Adrenal gland (tissue), 9 donors: ENCODE measurements at regions not wholly inside any gene's neighbourhood (a gene's known extent, or its start where the extent isn't known, plus 50 kb on each side); places are given as distances from the start of the nearest gene placed in this dataset.

ENCODE experiments used
- DNase-seq, 7 donors: peaks; one replicate each; pipeline ENCODE4 v3.0.0-alpha.2; 2019 to 2020
- H3K27ac ChIP-seq, 5 donors: fragments of 200-600 bp; sonication (generic) in 4 of 5; 1 replicate in 3 of 5; 2 replicates in 2 of 5; pipeline versions ENCODE4 v1.5.1 to v1.8.0; 2016 to 2020; ENCODE audit warnings: mild to moderate bottlenecking in 1 of 5
- H3K27me3 ChIP-seq: fragments of 200-600 bp; 2 replicates; pipeline ENCODE4 v1.8.0; 2021
- H3K36me3 ChIP-seq, 2 donors: fragments of 200-600 bp; replicated peaks in 1 of 2; 1 replicate in 1 of 2; 2 replicates in 1 of 2; pipeline versions ENCODE4 v1.5.1 to v1.8.0; 2018 to 2022
- H3K4me1 ChIP-seq, 2 donors: fragments of 200-600 bp; replicated peaks in 1 of 2; 1 replicate in 1 of 2; 2 replicates in 1 of 2; pipeline versions ENCODE4 v1.5.1 to v1.8.0; 2018 to 2021
- H3K4me3 ChIP-seq, 4 donors: fragments of 200-600 bp; sonication (generic) in 3 of 4; one replicate each; pipeline ENCODE4 v1.5.1; 2016 to 2018
- H3K9me3 ChIP-seq, 3 donors: fragments of 200-600 bp; sonication (generic) in 1 of 3; replicated peaks in 1 of 3; 1 replicate in 2 of 3; 2 replicates in 1 of 3; pipeline versions ENCODE4 v1.5.1 to v1.8.0; 2016 to 2021
- CTCF ChIP-seq, 6 experiments: fragments of 450-650 bp in 4 of 6; fragments of 200-600 bp in 2 of 6; sonication (generic) in 1 of 6; IDR thresholded peaks; 1 replicate in 5 of 6; 2 replicates in 1 of 6; pipeline versions ENCODE4 v1.5.1 to v1.8.0; 2016 to 2021; ENCODE audit warnings: antibody characterized with exemption in 6 of 6, mild to moderate bottlenecking in 2 of 6, moderate library complexity in 1 of 6
- POLR2A ChIP-seq, 2 donors: fragments of 450-650 bp; IDR thresholded peaks; one replicate each; pipeline ENCODE4 v1.6.1; 2017; ENCODE audit warnings: antibody characterized with exemption in 2 of 2, mild to moderate bottlenecking in 2 of 2, moderate library complexity in 1 of 2
- WGBS, 4 donors: extraction: QIAGEN DNeasy Blood & Tissue Kit in 2 of 4; methylation state at CpG; one replicate each; pipeline versions ENCODE4 v1.1.5 to v1.1.7; 2013 to 2017; 5-methylcytosine and 5-hydroxymethylcytosine counted together
- intact Hi-C, 2 donors: fragments of 100-400 bp; cut with DNase I; formaldehyde crosslinking; loops; one replicate each; pipeline versions ENCODE4 v1.14.1 to v1.15.0; 2022 to 2023
- donor health status: healthy with polysubstance abuse.
- donor health status: Bipolar disorder and iron deficiency.
- donor health status: DM: yes; HTN: yes; CAD: no.
- donor health status: DM: no; HTN: no; CAD: no.
- donor health status: DM: no; HTN: no; CAD: no.

DNA sequence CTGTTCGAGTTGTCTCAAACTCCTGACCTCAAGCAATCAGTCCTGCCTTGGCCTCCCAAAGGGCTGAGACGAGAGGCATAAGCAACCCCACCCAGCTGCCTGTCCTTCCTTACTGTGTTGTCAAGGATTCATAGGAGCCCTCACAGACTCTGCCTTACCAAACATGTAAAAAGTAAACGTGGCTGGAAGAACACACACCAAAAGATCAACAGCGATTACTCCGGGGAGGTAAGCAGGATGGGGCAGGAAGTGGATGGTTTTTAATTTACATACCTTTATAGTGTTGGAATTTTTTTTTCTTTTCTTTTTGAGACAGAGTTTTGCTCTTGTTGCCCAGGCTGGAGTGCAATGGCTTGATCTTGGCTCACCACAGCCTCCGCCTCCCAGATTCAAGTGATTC is 61.5 kb upstream of the EGLN3 start:
- no peak for DNase-seq
- TF ChIP-seq POLR2A (IDR thresholded peaks at IDR 0.05) (no peak), CTCF (IDR thresholded peaks at IDR 0.05) (no peak)
- Histone ChIP-seq H3K9me3 (no peaks in the 10 kb centered on the region), H3K27me3 (peaks cover 5% of the 10 kb centered on the region), H3K27ac (no peak overlapping the region), H3K4me1 (no peaks in the 10 kb centered on the region), H3K36me3 (no peaks in the 10 kb centered on the region), H3K4me3 (no peak overlapping the region)
- WGBS, 4 donors = 78 to 81% (median 81%) methylated on average over 6 of the region's 6 CpGs
- intact Hi-C loops = no loop called here

DNA sequence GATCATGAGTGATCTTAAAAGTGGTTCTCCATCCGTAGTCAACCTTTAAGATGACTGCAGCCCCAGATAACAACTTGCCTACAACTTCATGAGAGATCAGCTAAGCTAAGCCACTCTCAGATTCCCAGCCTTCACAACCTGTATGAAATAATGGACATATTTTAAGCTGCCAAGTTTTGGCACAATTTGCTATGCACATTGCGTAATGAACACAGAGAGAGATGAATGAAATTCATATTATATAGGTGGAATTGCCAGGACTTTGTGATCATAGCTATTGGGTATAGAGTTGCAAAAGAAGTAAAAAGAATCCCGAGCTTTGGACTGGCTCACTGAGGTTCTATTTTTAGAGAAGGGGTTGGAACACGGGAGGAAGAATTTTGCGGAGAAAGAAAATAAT is 59.1 kb upstream of the EGLN3 start:
- Histone ChIP-seq H3K27ac (no peak overlapping the region), H3K9me3 (no peaks in the 10 kb centered on the region), H3K4me3 (no peak overlapping the region), H3K27me3 (peaks cover 12% of the 10 kb centered on the region), H3K4me1 (no peaks in the 10 kb centered on the region), H3K36me3 (no peaks in the 10 kb centered on the region)
- intact Hi-C loops = no loop called here
- DNase-seq = no peak
- WGBS, 4 donors = 86 to 93% (median 92%) methylated on average over 5 of the region's 5 CpGs
- no peak for TF ChIP-seq CTCF (IDR thresholded peaks at IDR 0.05)
- TF ChIP-seq POLR2A (IDR thresholded peaks at IDR 0.05) = no peak

- peaks cover 12% of the 10 kb centered on the region for H3K27me3 ChIP-seq
- no peak overlapping the region for H3K27ac ChIP-seq
- DNase-seq = no peak
- intact Hi-C loops = no loop called here
- no peak overlapping the region for H3K4me3 ChIP-seq
- no peaks in the 10 kb centered on the region for H3K9me3 ChIP-seq
- 35 to 78% (median 44%) methylated on average over 3 of the region's 3 CpGs for WGBS, 4 donors
- no peaks in the 10 kb centered on the region for H3K36me3 ChIP-seq
- TF ChIP-seq POLR2A (IDR thresholded peaks at IDR 0.05) = no peak
- no peak for TF ChIP-seq CTCF (IDR thresholded peaks at IDR 0.05)
- no peaks in the 10 kb centered on the region for H3K4me1 ChIP-seq
These were observed 57.0 kb upstream of the EGLN3 start for GRCh38 chr14:34007902-34008301.

GRCh38 chr14:34005901-34006300 is 55.0 kb upstream of the EGLN3 start:
- Histone ChIP-seq H3K9me3 (no peaks in the 10 kb centered on the region), H3K4me3 (no peak overlapping the region), H3K36me3 (no peaks in the 10 kb centered on the region), H3K4me1 (no peaks in the 10 kb centered on the region), H3K27me3 (peaks cover 12% of the 10 kb centered on the region), H3K27ac (no peak overlapping the region)
- TF ChIP-seq POLR2A (IDR thresholded peaks at IDR 0.05) = no peak
- no peak for TF ChIP-seq CTCF (IDR thresholded peaks at IDR 0.05)
- intact Hi-C loops = no loop called here
- no peak for DNase-seq
